ENCODE measurements at regions not wholly inside any gene's neighbourhood (a gene's known extent, or its start where the extent isn't known, plus 50 kb on each side); places are given as distances from the start of the nearest gene placed in this dataset.

DNA sequence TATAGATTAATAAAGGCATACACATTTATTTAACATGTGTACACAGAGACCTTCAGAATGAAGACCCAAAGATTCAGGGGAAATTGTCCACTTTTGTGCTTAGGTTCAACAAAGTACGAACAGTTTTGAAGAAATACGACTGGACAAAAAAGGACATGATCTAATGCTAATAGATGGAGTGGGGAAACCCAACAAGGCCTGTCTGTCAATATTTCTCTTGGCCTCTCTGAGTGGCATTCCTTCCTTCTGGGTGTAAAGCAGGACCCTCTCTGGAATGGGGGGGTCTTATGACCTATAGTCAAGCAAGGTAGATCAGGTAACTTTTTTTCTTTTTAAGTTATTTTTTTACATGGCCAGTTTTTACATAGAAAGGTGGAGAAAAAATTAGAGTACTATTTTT lies 222.3 kb upstream of the IGFBP3 start:
- Histone ChIP-seq H3K27me3 (no peaks in the 10 kb centered on the region), H3K36me3 (no peaks in the 10 kb centered on the region), H3K27ac (no peak overlapping the region), H3K4me3 (no peak overlapping the region), H3K9me3 (no peaks in the 10 kb centered on the region), H3K4me1 (peaks cover 9 to 19% of the 10 kb centered on the region in 2 donors)
- DNase-seq (ENCODE audit: low spot score in 2 of 2): no peak
- intact Hi-C loops (cut with DNase I): loop anchor here (10.0 kb wide), 1 partner anchor 611 kb away; no protein-coding TSS in a partner anchor
- TF ChIP-seq, protein P1, sequence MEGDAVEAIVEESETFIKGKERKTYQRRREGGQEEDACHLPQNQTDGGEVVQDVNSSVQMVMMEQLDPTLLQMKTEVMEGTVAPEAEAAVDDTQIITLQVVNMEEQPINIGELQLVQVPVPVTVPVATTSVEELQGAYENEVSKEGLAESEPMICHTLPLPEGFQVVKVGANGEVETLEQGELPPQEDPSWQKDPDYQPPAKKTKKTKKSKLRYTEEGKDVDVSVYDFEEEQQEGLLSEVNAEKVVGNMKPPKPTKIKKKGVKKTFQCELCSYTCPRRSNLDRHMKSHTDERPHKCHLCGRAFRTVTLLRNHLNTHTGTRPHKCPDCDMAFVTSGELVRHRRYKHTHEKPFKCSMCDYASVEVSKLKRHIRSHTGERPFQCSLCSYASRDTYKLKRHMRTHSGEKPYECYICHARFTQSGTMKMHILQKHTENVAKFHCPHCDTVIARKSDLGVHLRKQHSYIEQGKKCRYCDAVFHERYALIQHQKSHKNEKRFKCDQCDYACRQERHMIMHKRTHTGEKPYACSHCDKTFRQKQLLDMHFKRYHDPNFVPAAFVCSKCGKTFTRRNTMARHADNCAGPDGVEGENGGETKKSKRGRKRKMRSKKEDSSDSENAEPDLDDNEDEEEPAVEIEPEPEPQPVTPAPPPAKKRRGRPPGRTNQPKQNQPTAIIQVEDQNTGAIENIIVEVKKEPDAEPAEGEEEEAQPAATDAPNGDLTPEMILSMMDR (IDR thresholded peaks at IDR 0.05): no peak

DNA sequence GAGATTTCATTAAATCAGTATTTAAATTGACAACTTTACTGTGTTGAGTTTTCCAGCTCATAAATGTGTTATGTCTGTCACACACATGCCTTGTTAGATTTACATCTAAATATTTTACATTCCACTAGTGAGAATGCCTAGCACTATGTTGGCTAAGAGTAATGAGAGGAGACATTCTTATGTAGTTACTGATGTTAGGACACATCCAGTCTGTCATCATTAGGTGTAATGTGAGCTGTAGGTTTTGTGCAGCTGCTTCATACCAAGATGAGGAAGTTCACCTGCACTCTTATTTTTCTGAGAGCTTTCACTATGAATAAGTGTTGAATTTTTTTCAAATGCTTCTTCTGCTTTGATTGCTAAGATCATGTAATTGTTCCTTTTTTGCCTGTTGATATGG lies 218.0 kb upstream of the IGFBP3 start:
- TF ChIP-seq, protein P1 (IDR thresholded peaks at IDR 0.05): no peak
- Histone ChIP-seq H3K36me3 (no peaks in the 10 kb centered on the region), H3K9me3 (no peaks in the 10 kb centered on the region), H3K27ac (no peak overlapping the region), H3K4me3 (no peak overlapping the region), H3K27me3 (no peaks in the 10 kb centered on the region), H3K4me1 (peaks cover 0 to 7% of the 10 kb centered on the region in 2 donors)
- intact Hi-C loops (cut with DNase I): no loop called here
- no peak for DNase-seq (ENCODE audit: low spot score in 2 of 2)

DNA sequence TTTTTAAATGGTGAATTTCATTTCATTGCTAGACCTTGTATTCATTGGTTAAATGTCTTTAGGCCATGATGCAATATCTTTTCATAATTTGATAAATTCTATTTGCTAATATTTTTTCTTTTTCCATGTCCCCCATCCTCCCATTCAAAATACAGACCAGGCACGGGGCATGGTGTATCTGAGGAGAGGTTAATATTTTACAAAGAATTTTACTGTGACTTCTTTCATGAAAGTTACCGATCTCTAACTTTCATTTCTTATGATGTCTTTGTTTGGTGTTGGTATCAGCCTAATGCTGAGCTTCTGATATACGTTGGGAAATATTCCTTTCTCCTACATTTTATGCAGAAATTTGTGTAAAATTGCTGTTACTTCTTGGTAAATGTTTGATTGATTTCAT lies 216.7 kb upstream of the IGFBP3 start:
- Histone ChIP-seq H3K4me3 (no peak overlapping the region), H3K4me1 (no peaks in the 10 kb centered on the region), H3K36me3 (no peaks in the 10 kb centered on the region), H3K9me3 (no peaks in the 10 kb centered on the region), H3K27ac (no peak overlapping the region), H3K27me3 (no peaks in the 10 kb centered on the region)
- intact Hi-C loops (cut with DNase I): no loop called here
- DNase-seq (ENCODE audit: low spot score in 2 of 2): no peak
- TF ChIP-seq, protein P1 (IDR thresholded peaks at IDR 0.05): no peak

DNA sequence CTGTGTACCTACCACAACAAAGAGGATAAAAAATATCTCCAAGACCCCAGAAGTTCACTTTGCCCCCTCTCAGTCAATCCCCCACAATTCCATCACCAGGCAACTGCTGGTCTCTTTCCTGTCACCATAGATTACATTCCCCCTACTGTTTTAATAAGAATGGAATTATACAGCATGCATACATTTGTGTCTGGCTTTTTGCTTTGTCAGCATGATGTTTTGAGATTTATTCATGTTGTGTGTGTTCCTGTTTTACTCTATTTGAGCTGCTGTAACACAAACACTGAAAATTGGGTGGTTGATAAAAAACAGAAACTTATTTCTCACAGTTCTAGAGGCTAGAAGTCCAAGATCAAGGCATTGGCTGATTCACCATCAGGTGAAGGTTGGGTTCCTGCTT lies 214.5 kb upstream of the IGFBP3 start:
- TF ChIP-seq, protein P1 (IDR thresholded peaks at IDR 0.05): no peak
- H3K27me3 ChIP-seq: no peaks in the 10 kb centered on the region
- no peaks in the 10 kb centered on the region for H3K9me3 ChIP-seq
- no peak overlapping the region for H3K4me3 ChIP-seq
- no peak overlapping the region for H3K27ac ChIP-seq
- H3K4me1 ChIP-seq: no peaks in the 10 kb centered on the region
- H3K36me3 ChIP-seq: no peaks in the 10 kb centered on the region
- intact Hi-C loops (cut with DNase I): no loop called here
- DNase-seq (ENCODE audit: low spot score in 2 of 2): no peak

DNA sequence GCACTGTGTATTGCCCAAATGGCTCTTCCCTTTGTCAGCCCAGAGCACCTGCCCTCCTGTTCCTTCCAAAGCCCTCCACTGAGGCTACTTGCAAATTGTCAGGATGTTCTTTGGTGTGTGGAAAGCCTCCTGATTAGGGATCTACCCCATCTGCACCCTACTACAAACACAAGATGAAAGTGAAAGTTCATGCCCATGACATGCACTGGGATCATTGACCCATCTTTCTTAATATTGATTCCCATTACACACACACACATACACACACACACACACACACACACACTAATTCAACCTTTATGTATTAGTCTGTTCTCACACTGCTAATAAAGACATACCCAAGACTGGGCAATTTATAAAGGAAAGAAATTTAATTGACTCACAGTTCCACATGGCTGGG lies 213.7 kb upstream of the IGFBP3 start:
- H3K36me3 ChIP-seq: no peaks in the 10 kb centered on the region
- no peaks in the 10 kb centered on the region for H3K9me3 ChIP-seq
- no peak for DNase-seq (ENCODE audit: low spot score in 2 of 2)
- H3K4me1 ChIP-seq: no peaks in the 10 kb centered on the region
- TF ChIP-seq, protein P1 (IDR thresholded peaks at IDR 0.05): no peak
- H3K4me3 ChIP-seq: no peak overlapping the region
- H3K27ac ChIP-seq: no peak overlapping the region
- intact Hi-C loops (cut with DNase I): no loop called here
- no peaks in the 10 kb centered on the region for H3K27me3 ChIP-seq

DNA sequence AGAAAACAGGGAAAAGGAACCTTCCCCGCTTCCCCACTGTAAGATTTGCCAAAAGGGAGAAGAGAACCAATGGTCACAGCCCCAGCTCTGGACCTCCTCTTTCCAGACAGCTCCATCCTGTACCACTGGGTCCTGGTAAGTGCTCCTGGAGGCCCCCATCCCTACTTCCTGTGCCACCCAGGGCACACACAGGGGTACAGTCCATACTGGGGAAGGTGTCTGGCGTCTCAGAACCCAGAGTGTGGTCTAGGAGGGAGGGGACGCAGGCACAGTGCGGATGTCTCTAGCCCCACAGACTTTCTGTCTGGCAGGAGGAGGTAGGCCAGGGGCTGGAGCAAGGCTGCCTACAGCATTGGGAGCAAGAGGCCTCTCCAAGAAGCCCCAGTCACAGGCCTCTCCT lies 213.3 kb upstream of the IGFBP3 start:
- TF ChIP-seq, protein P1 (IDR thresholded peaks at IDR 0.05): no peak
- intact Hi-C loops (cut with DNase I): no loop called here
- Histone ChIP-seq H3K4me1 (no peaks in the 10 kb centered on the region), H3K4me3 (no peak overlapping the region), H3K9me3 (no peaks in the 10 kb centered on the region), H3K27ac (no peak overlapping the region), H3K27me3 (no peaks in the 10 kb centered on the region), H3K36me3 (no peaks in the 10 kb centered on the region)
- DNase-seq (ENCODE audit: low spot score in 2 of 2): no peak

Data from ascending aorta (tissue), 2 donors.